HEK293 (cell line): ENCODE measurements at regions not wholly inside any gene's neighbourhood (a gene's known extent, or its start where the extent isn't known, plus 50 kb on each side); places are given as distances from the start of the nearest gene placed in this dataset.
A peak's percentile ranks its signal among the peaks of the same experiment; 100 is the strongest.

Experiments used
- CTCF ChIA-PET: fragments of 350-600 bp; formaldehyde crosslinking; extraction: SDS; loops from one replicate; lab custom pipeline; 2021; ENCODE audit warnings: antibody characterized with exemption; lab: Yijun Ruan, JAX
- POLR2A ChIA-PET: fragments of 300-600 bp; formaldehyde crosslinking; extraction: SDS; loops from one replicate; lab custom pipeline; 2020; ENCODE audit warnings: antibody characterized with exemption, inconsistent platforms; lab: Yijun Ruan, JAX
- H3K27ac ChIP-seq: fragments of 200-500 bp; sonication (Bioruptor generic); 2 replicates; pipeline ENCODE4 v1.5.1; 2014; ENCODE audit warnings: low read depth, low read length, control low read depth, inconsistent platforms; ENCODE audit errors: extremely low read depth
- H3K36me3 ChIP-seq, 2 experiments: fragments of 200-500 bp in 1 of 2; sonication (Bioruptor generic) in 1 of 2; 1 replicate in 1 of 2; 2 replicates in 1 of 2; pipeline ENCODE4 v1.5.1; 2014 to 2017; ENCODE audit warnings: inconsistent platforms in 2 of 2, low read length in 2 of 2; ENCODE audit not compliant: control insufficient read depth in 2 of 2, insufficient read depth in 1 of 2
- H3K4me1 ChIP-seq: fragments of 200-500 bp; sonication (Bioruptor generic); 2 replicates; pipeline ENCODE4 v1.5.1; 2014; ENCODE audit warnings: mild to moderate bottlenecking, low read length, inconsistent platforms; ENCODE audit not compliant: control insufficient read depth, insufficient read depth
- H3K4me3 ChIP-seq: 2 replicates; pipeline ENCODE4 v1.5.1; 2011; ENCODE audit warnings: low read depth, mild to moderate bottlenecking, control low read depth, low read length, moderate library complexity
- H3K9me3 ChIP-seq: fragments of 200-500 bp; sonication (Bioruptor generic); 2 replicates; pipeline ENCODE4 v1.5.1; 2014; ENCODE audit warnings: low read depth, low read length, inconsistent platforms; ENCODE audit not compliant: control insufficient read depth, insufficient read depth
- FEZF1 ChIP-seq: fragments of 450-650 bp; formaldehyde crosslinking; IDR thresholded peaks from 2 replicates; pipeline ENCODE4 v1.5.1; 2016; ENCODE audit warnings: missing biosample characterization, missing genetic modification characterization
- IKZF3 ChIP-seq: fragments of 450-650 bp; IDR thresholded peaks from 2 replicates; pipeline ENCODE4 v1.5.0; 2018; ENCODE audit warnings: missing biosample characterization, mild to moderate bottlenecking, missing genetic modification characterization, moderate library complexity
- KLF16 ChIP-seq: fragments of 450-650 bp; formaldehyde crosslinking; IDR thresholded peaks from 2 replicates; pipeline ENCODE4 v1.5.1; 2017; ENCODE audit warnings: missing biosample characterization, missing genetic modification characterization
- KLF9 ChIP-seq: fragments of 450-650 bp; formaldehyde crosslinking; IDR thresholded peaks from 2 replicates; pipeline ENCODE4 v1.5.1; 2016; ENCODE audit warnings: missing biosample characterization, missing genetic modification characterization, low read depth
- SCRT2 ChIP-seq: fragments of 450-650 bp; formaldehyde crosslinking; IDR thresholded peaks from 2 replicates; pipeline ENCODE4 v1.5.1; 2016; ENCODE audit warnings: missing biosample characterization, missing genetic modification characterization
- YY1 ChIP-seq: fragments of 450-650 bp; formaldehyde crosslinking; IDR thresholded peaks from 2 replicates; pipeline ENCODE4 v1.5.1; 2018; ENCODE audit warnings: missing biosample characterization, missing genetic modification characterization
- ZBTB44 ChIP-seq: fragments of 450-650 bp; IDR thresholded peaks from 2 replicates; pipeline ENCODE4 v1.5.1; 2018; ENCODE audit warnings: missing biosample characterization, mild to moderate bottlenecking, missing genetic modification characterization
- ZFP3 ChIP-seq: fragments of 450-650 bp; formaldehyde crosslinking; IDR thresholded peaks from 2 replicates; pipeline ENCODE4 v1.5.1; 2016; ENCODE audit warnings: low read depth, missing biosample characterization, missing genetic modification characterization
- ZFP37 ChIP-seq: fragments of 450-650 bp; formaldehyde crosslinking; IDR thresholded peaks from 2 replicates; pipeline ENCODE4 v1.5.1; 2016; ENCODE audit warnings: missing biosample characterization, missing genetic modification characterization
- ZIC2 ChIP-seq: fragments of 450-650 bp; formaldehyde crosslinking; IDR thresholded peaks from 2 replicates; pipeline ENCODE4 v1.5.1; 2016; ENCODE audit warnings: missing biosample characterization, missing genetic modification characterization
- ZNF18 ChIP-seq: fragments of 450-650 bp; formaldehyde crosslinking; IDR thresholded peaks from 2 replicates; pipeline ENCODE4 v1.5.1; 2016; ENCODE audit warnings: missing biosample characterization, missing genetic modification characterization
- ZNF184 ChIP-seq: fragments of 450-650 bp; IDR thresholded peaks from 2 replicates; pipeline ENCODE4 v1.5.1; 2018; ENCODE audit warnings: missing biosample characterization, mild to moderate bottlenecking, missing genetic modification characterization
- ZNF433 ChIP-seq: fragments of 450-650 bp; formaldehyde crosslinking; IDR thresholded peaks from 2 replicates; pipeline ENCODE4 v1.5.1; 2016; ENCODE audit warnings: missing biosample characterization, missing genetic modification characterization, low read depth
- ZNF488 ChIP-seq: fragments of 450-650 bp; formaldehyde crosslinking; IDR thresholded peaks from 2 replicates; pipeline ENCODE4 v1.5.1; 2016; ENCODE audit warnings: missing biosample characterization, missing genetic modification characterization
- ZNF510 ChIP-seq: fragments of 450-650 bp; formaldehyde crosslinking; IDR thresholded peaks from 2 replicates; pipeline ENCODE4 v1.5.1; 2018; ENCODE audit warnings: mild to moderate bottlenecking, missing genetic modification characterization, missing biosample characterization; ENCODE audit not compliant: insufficient replicate concordance
- ZNF529 ChIP-seq: fragments of 450-650 bp; formaldehyde crosslinking; IDR thresholded peaks from 2 replicates; pipeline ENCODE4 v1.5.1; 2017; ENCODE audit warnings: missing genetic modification characterization, missing biosample characterization; ENCODE audit not compliant: insufficient replicate concordance
- ZNF549 ChIP-seq: fragments of 450-650 bp; IDR thresholded peaks from 2 replicates; pipeline ENCODE4 v1.5.1; 2018; ENCODE audit warnings: missing biosample characterization, missing genetic modification characterization, mild to moderate bottlenecking, inconsistent platforms, moderate library complexity
- ZNF600 ChIP-seq: fragments of 450-650 bp; formaldehyde crosslinking; IDR thresholded peaks from 2 replicates; pipeline ENCODE4 v1.5.1; 2016; ENCODE audit warnings: missing biosample characterization, missing genetic modification characterization
- ZNF747 ChIP-seq: fragments of 450-650 bp; formaldehyde crosslinking; IDR thresholded peaks from 2 replicates; pipeline ENCODE4 v1.5.1; 2016; ENCODE audit warnings: missing biosample characterization, missing genetic modification characterization
- ZNF785 ChIP-seq: fragments of 450-650 bp; formaldehyde crosslinking; IDR thresholded peaks from 2 replicates; pipeline ENCODE4 v1.5.1; 2016; ENCODE audit warnings: missing biosample characterization, missing genetic modification characterization
- ZNF830 ChIP-seq: fragments of 450-650 bp; IDR thresholded peaks from 2 replicates; pipeline ENCODE4 v1.5.0; 2018; ENCODE audit warnings: missing biosample characterization, missing genetic modification characterization, low read depth, mild to moderate bottlenecking, moderate library complexity
- TF ChIP-seq, protein P1 (sequence below): fragments of 450-650 bp; formaldehyde crosslinking; IDR thresholded peaks from 2 replicates; pipeline ENCODE4 v1.5.1; 2016; ENCODE audit warnings: missing biosample characterization, missing genetic modification characterization
- TF ChIP-seq, protein P2 (sequence below): fragments of 450-650 bp; formaldehyde crosslinking; IDR thresholded peaks from 2 replicates; pipeline ENCODE4 v1.5.1; 2016; ENCODE audit warnings: missing biosample characterization, missing genetic modification characterization, borderline replicate concordance

- H3K4me3 ChIP-seq: no peak overlapping the region
- H3K27ac ChIP-seq: no peak overlapping the region
- peak; percentile 81 for TF ChIP-seq SCRT2
- no peak for TF ChIP-seq ZFP37 (tag by site-specific recombination)
- ChIA-PET CTCF (interaction anchor here (0.7 kb wide), 1 partner anchor 427 kb away, joined by 3 read pairs; no protein-coding TSS in a partner anchor), POLR2A (interaction anchor here (0.7 kb wide), 1 partner anchor 211 kb away, joined by 4 read pairs; no protein-coding TSS in a partner anchor)
- H3K9me3 ChIP-seq: no peaks in the 10 kb centered on the region
- 0 out of 2 replicates have a peak, but pooled peaks cover 3% of the 10 kb centered on the region for H3K4me1 ChIP-seq
- H3K36me3 ChIP-seq: no peaks in the 10 kb centered on the region
Measured at GRCh38 chr1:213683529-213683928, 304.2 kb upstream of the PROX1 start.

- Histone ChIP-seq H3K4me1 (0 out of 2 replicates have a peak, but pooled peaks cover 3% of the 10 kb centered on the region), H3K4me3 (no peak overlapping the region), H3K9me3 (no peaks in the 10 kb centered on the region), H3K27ac (no peak overlapping the region), H3K36me3 (no peaks in the 10 kb centered on the region)
- POLR2A ChIA-PET: interaction anchor here (0.7 kb wide), 1 partner anchor 210 kb away, joined by 4 read pairs; no protein-coding TSS in a partner anchor
- TF ChIP-seq IKZF3 (tag by site-specific recombination): no peak
- TF ChIP-seq ZNF549 (tag by site-specific recombination): no peak
- TF ChIP-seq, protein P1, sequence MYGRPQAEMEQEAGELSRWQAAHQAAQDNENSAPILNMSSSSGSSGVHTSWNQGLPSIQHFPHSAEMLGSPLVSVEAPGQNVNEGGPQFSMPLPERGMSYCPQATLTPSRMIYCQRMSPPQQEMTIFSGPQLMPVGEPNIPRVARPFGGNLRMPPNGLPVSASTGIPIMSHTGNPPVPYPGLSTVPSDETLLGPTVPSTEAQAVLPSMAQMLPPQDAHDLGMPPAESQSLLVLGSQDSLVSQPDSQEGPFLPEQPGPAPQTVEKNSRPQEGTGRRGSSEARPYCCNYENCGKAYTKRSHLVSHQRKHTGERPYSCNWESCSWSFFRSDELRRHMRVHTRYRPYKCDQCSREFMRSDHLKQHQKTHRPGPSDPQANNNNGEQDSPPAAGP (tag by site-specific recombination): no peak
- TF ChIP-seq ZNF830: no peak
- TF ChIP-seq ZNF433 (tag by site-specific recombination): no peak
- TF ChIP-seq KLF16 (tag by site-specific recombination): no peak
- TF ChIP-seq ZBTB44 (tag by site-specific recombination): no peak
- no peak for TF ChIP-seq ZNF747
- TF ChIP-seq ZNF600 (tag by site-specific recombination): no peak
- no peak for TF ChIP-seq ZNF785
- TF ChIP-seq, protein P2, sequence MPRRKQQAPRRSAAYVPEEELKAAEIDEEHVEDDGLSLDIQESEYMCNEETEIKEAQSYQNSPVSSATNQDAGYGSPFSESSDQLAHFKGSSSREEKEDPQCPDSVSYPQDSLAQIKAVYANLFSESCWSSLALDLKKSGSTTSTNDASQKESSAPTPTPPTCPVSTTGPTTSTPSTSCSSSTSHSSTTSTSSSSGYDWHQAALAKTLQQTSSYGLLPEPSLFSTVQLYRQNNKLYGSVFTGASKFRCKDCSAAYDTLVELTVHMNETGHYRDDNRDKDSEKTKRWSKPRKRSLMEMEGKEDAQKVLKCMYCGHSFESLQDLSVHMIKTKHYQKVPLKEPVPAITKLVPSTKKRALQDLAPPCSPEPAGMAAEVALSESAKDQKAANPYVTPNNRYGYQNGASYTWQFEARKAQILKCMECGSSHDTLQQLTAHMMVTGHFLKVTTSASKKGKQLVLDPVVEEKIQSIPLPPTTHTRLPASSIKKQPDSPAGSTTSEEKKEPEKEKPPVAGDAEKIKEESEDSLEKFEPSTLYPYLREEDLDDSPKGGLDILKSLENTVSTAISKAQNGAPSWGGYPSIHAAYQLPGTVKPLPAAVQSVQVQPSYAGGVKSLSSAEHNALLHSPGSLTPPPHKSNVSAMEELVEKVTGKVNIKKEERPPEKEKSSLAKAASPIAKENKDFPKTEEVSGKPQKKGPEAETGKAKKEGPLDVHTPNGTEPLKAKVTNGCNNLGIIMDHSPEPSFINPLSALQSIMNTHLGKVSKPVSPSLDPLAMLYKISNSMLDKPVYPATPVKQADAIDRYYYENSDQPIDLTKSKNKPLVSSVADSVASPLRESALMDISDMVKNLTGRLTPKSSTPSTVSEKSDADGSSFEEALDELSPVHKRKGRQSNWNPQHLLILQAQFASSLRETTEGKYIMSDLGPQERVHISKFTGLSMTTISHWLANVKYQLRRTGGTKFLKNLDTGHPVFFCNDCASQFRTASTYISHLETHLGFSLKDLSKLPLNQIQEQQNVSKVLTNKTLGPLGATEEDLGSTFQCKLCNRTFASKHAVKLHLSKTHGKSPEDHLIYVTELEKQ (tag by site-specific recombination): no peak
- no peak for TF ChIP-seq ZNF184 (tag by site-specific recombination)
- CTCF ChIA-PET: no interaction called here
Measured at GRCh38 chr1:213684454-213684853, 303.3 kb upstream of the PROX1 start.

DNA sequence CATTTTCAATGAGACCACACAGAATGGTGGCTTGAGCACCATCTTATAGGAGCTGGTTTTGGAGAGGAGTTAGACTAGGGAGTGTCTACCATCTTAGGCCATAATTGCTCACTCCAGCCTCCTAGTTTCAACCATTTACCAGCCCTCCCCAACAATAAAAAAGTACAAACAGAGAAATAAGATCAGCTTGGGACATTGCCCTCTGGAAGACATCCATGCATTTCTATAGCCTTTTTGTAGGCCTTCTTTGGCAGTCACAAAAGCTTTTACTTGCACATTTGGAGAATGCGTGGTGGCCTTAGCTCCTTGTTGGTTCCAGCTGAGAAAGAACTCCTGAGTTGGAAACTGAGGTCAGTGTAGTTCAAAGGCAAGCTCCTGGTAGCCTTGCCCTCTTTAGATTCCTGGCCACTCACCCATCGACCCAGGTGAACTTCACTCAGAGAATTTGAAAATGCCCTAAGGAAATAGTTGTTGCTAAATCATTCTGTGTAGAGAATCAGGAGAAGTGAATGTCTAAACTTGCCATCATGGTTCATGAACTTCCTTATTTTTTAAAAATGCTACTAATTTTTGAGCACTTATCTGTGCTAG, 301.7 kb upstream of the PROX1 start:
- ChIA-PET POLR2A (no interaction called here), CTCF (no interaction called here)
- H3K9me3 ChIP-seq: no peaks in the 10 kb centered on the region
- 0 out of 2 replicates have a peak, but pooled peaks cover 3% of the 10 kb centered on the region for H3K4me1 ChIP-seq
- H3K36me3 ChIP-seq: no peaks in the 10 kb centered on the region
- TF ChIP-seq YY1 (tag by site-specific recombination) (no peak), ZFP3 (no peak), ZNF18 (no peak), ZNF488 (no peak), KLF9 (tag by site-specific recombination) (no peak), ZNF529 (tag by site-specific recombination) (no peak), ZNF510 (tag by site-specific recombination) (no peak), ZIC2 (tag by site-specific recombination) (no peak), FEZF1 (no peak)
- TF ChIP-seq, all 188 proteins: peak for 0
- Histone ChIP-seq H3K4me3 (no peak overlapping the region), H3K27ac (no peak overlapping the region)
